ENCODE measurements at regions not wholly inside any gene's neighbourhood (a gene's known extent, or its start where the extent isn't known, plus 50 kb on each side); places are given as distances from the start of the nearest gene placed in this dataset.

GRCh38 chr3:182390421-182390820 is 402.9 kb upstream of the ATP11B start:
- no peak overlapping the region for H2AFZ ChIP-seq (ENCODE audit: low read length)
- no peak overlapping the region for H3K27ac ChIP-seq (ENCODE audit: low read depth, low read length)
- H3K4me1 ChIP-seq (ENCODE audit: insufficient read depth, low read length): no peaks in the 10 kb centered on the region
- H4K20me1 ChIP-seq (ENCODE audit: insufficient read depth, low read length): no peaks in the 10 kb centered on the region
- no peak overlapping the region for H3K4me2 ChIP-seq (ENCODE audit: insufficient read depth, low read length)
- no peaks in the 10 kb centered on the region for H3K36me3 ChIP-seq (ENCODE audit: insufficient read depth, low read length)
- H3K4me3 ChIP-seq (ENCODE audit: insufficient read depth, low read length): no peak overlapping the region
- H3K79me2 ChIP-seq (ENCODE audit: insufficient read depth, low read length): no peaks in the 10 kb centered on the region
- no peaks in the 10 kb centered on the region for H3K27me3 ChIP-seq (ENCODE audit: insufficient read depth, low read length)
- no peak for DNase-seq (ENCODE audit: insufficient read length, low spot score, missing footprints)
- peaks cover 2% of the 10 kb centered on the region for H3K9me3 ChIP-seq (ENCODE audit: low read depth, low read length)
- TF ChIP-seq CTCF (IDR thresholded peaks at IDR 0.05; ENCODE audit: extremely low read depth, low read depth, low read length): no peak

- H3K27me3 ChIP-seq (ENCODE audit: insufficient read depth, low read length): no peaks in the 10 kb centered on the region
- no peaks in the 10 kb centered on the region for H3K36me3 ChIP-seq (ENCODE audit: insufficient read depth, low read length)
- H2AFZ ChIP-seq (ENCODE audit: low read length): no peak overlapping the region
- H3K27ac ChIP-seq (ENCODE audit: low read depth, low read length): no peak overlapping the region
- no peak overlapping the region for H3K4me2 ChIP-seq (ENCODE audit: insufficient read depth, low read length)
- no peak for DNase-seq (ENCODE audit: insufficient read length, low spot score, missing footprints)
- no peak overlapping the region for H3K4me3 ChIP-seq (ENCODE audit: insufficient read depth, low read length)
- TF ChIP-seq CTCF (IDR thresholded peaks at IDR 0.05; ENCODE audit: extremely low read depth, low read depth, low read length): no peak
- H4K20me1 ChIP-seq (ENCODE audit: insufficient read depth, low read length): no peaks in the 10 kb centered on the region
- H3K9me3 ChIP-seq (ENCODE audit: low read depth, low read length): peaks cover 2% of the 10 kb centered on the region
- no peaks in the 10 kb centered on the region for H3K4me1 ChIP-seq (ENCODE audit: insufficient read depth, low read length)
- no peaks in the 10 kb centered on the region for H3K79me2 ChIP-seq (ENCODE audit: insufficient read depth, low read length)
These were observed 400.9 kb upstream of the ATP11B start for GRCh38 chr3:182392182-182392937.

GRCh38 chr3:182393151-182393550 is 400.2 kb upstream of the ATP11B start:
- Histone ChIP-seq H4K20me1 (ENCODE audit: insufficient read depth, low read length) (no peaks in the 10 kb centered on the region), H3K4me3 (ENCODE audit: insufficient read depth, low read length) (no peak overlapping the region), H2AFZ (ENCODE audit: low read length) (no peak overlapping the region), H3K36me3 (ENCODE audit: insufficient read depth, low read length) (no peaks in the 10 kb centered on the region), H3K27me3 (ENCODE audit: insufficient read depth, low read length) (no peaks in the 10 kb centered on the region), H3K4me2 (ENCODE audit: insufficient read depth, low read length) (no peak overlapping the region), H3K4me1 (ENCODE audit: insufficient read depth, low read length) (no peaks in the 10 kb centered on the region), H3K27ac (ENCODE audit: low read depth, low read length) (no peak overlapping the region), H3K79me2 (ENCODE audit: insufficient read depth, low read length) (no peaks in the 10 kb centered on the region), H3K9me3 (ENCODE audit: low read depth, low read length) (peaks cover 2% of the 10 kb centered on the region)
- DNase-seq (ENCODE audit: insufficient read length, low spot score, missing footprints): no peak
- TF ChIP-seq CTCF (IDR thresholded peaks at IDR 0.05; ENCODE audit: extremely low read depth, low read depth, low read length): no peak

GRCh38 chr3:182393830-182394367 is 399.4 kb upstream of the ATP11B start:
- H3K9me3 ChIP-seq (ENCODE audit: low read depth, low read length): peaks cover 2% of the 10 kb centered on the region
- DNase-seq (ENCODE audit: insufficient read length, low spot score, missing footprints): no peak
- no peak overlapping the region for H3K27ac ChIP-seq (ENCODE audit: low read depth, low read length)
- H3K4me3 ChIP-seq (ENCODE audit: insufficient read depth, low read length): no peak overlapping the region
- no peaks in the 10 kb centered on the region for H4K20me1 ChIP-seq (ENCODE audit: insufficient read depth, low read length)
- H3K4me1 ChIP-seq (ENCODE audit: insufficient read depth, low read length): no peaks in the 10 kb centered on the region
- H3K4me2 ChIP-seq (ENCODE audit: insufficient read depth, low read length): no peak overlapping the region
- H3K27me3 ChIP-seq (ENCODE audit: insufficient read depth, low read length): no peaks in the 10 kb centered on the region
- no peaks in the 10 kb centered on the region for H3K79me2 ChIP-seq (ENCODE audit: insufficient read depth, low read length)
- H3K36me3 ChIP-seq (ENCODE audit: insufficient read depth, low read length): no peaks in the 10 kb centered on the region
- TF ChIP-seq CTCF (IDR thresholded peaks at IDR 0.05; ENCODE audit: extremely low read depth, low read depth, low read length): no peak
- no peak overlapping the region for H2AFZ ChIP-seq (ENCODE audit: low read length)
